ENCODE measurements at regions not wholly inside any gene's neighbourhood (a gene's known extent, or its start where the extent isn't known, plus 50 kb on each side); places are given as distances from the start of the nearest gene placed in this dataset.

DNA sequence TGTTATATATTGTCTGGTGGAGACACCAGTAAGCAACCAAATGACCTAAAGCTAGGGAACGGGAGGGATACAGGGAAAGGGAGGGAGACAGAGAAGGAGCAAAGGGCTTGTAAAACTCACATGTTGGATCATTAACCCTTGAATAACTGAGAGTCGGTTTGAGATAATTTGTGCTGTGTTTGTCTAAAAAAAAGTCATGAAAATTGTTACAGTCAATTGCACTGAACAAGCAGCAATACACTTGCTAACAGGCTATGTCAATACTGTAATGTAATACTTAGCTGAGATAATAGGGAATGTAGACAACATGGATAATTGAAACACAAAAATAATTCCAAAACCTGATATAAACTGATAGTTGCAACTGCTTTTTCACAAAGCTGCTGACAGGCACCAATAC is 71.3 kb upstream of the ZNF521 start:
- no peak for DNase-seq

- DNase-seq, result no peak
These were observed 70.3 kb upstream of the ZNF521 start for GRCh38 chr18:25422230-25422629.

GRCh38 chr18:25420077-25420825 is 68.3 kb upstream of the ZNF521 start:
- DNase-seq, result no peak

DNA sequence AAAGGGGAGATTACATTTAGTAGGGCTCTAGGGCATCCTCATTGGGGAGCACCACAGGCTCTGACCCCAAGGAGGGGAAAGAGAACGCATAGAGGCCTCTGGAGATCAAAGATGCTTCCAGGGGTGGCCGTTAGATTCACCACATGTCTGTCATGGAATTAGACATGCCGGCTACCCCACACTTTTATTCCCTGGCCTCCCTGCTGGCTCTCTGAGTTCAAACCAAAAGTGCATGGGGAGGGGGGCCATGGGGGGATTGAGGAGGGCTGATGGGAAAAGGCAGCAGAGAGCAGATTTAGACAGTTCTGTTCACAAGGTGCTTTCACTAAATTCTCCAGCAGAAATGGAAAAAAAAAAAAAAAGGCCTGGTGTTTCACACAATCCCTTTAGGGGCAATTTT is 64.4 kb upstream of the ZNF521 start:
- no peak for DNase-seq

GRCh38 chr18:25409971-25410370 is 58.0 kb upstream of the ZNF521 start:
- no peak for DNase-seq

- DNase-seq, result no peak
These were observed 56.3 kb upstream of the ZNF521 start for GRCh38 chr18:25408293-25408692.

Measured in NCI-H2227 treated with DMSO at 0.1 percent for 48 hours (cell line).